Stimulated activated CD4-positive, alpha-beta T cell treated with anti-CD3 and anti-CD28 coated beads, Interleukin-4, amount 100 ng/mL, for 4 hours (primary cell): ENCODE measurements at regions not wholly inside any gene's neighbourhood (a gene's known extent, or its start where the extent isn't known, plus 50 kb on each side); places are given as distances from the start of the nearest gene placed in this dataset.

Experiments
- DNase-seq, 2 experiments: peaks; one replicate each; pipeline ENCODE4 v3.0.0-alpha.2; 2020

- no peak for DNase-seq
These were observed 134.6 kb upstream of the DPYD start for GRCh38 chr1:98055457-98055856.

GRCh38 chr1:98054786-98055185, 134.0 kb upstream of the DPYD start:
- no peak for DNase-seq

GRCh38 chr1:98054367-98054701, 133.5 kb upstream of the DPYD start:
- no peak for DNase-seq

GRCh38 chr1:98053471-98054366, 132.9 kb upstream of the DPYD start:
- peak; percentile 28 to 64 for DNase-seq

GRCh38 chr1:98051065-98051675, 130.3 kb upstream of the DPYD start:
- DNase-seq = peak; percentile 56 to 59

GRCh38 chr1:98049370-98050135, 128.7 kb upstream of the DPYD start:
- DNase-seq = no peak

GRCh38 chr1:98048751-98049325, 128.0 kb upstream of the DPYD start:
- DNase-seq = no peak

- peak; percentile 45 to 61 for DNase-seq
These were observed 127.4 kb upstream of the DPYD start for GRCh38 chr1:98048244-98048643.

GRCh38 chr1:98047171-98047570, 126.3 kb upstream of the DPYD start:
- no peak for DNase-seq

GRCh38 chr1:98045767-98046641, 125.2 kb upstream of the DPYD start:
- peak in 1 of 2 experiments; percentile 14 for DNase-seq

- no peak for DNase-seq
These were observed 124.5 kb upstream of the DPYD start for GRCh38 chr1:98045211-98045766.

GRCh38 chr1:98044766-98045165, 123.9 kb upstream of the DPYD start:
- DNase-seq = no peak

- no peak for DNase-seq
These were observed 123.3 kb upstream of the DPYD start for GRCh38 chr1:98044071-98044697.

- DNase-seq = no peak
These were observed 114.8 kb upstream of the DPYD start for GRCh38 chr1:98035602-98036002.

GRCh38 chr1:98034505-98034904, 113.7 kb upstream of the DPYD start:
- no peak for DNase-seq

GRCh38 chr1:98032958-98033357, 112.1 kb upstream of the DPYD start:
- DNase-seq = no peak

- DNase-seq = no peak
These were observed 110.1 kb upstream of the DPYD start for GRCh38 chr1:98030976-98031375.

- DNase-seq = no peak
These were observed 109.6 kb upstream of the DPYD start for GRCh38 chr1:98030483-98030882.

- no peak for DNase-seq
These were observed 108.0 kb upstream of the DPYD start for GRCh38 chr1:98028800-98029199.

GRCh38 chr1:98027103-98027705, 106.4 kb upstream of the DPYD start:
- no peak for DNase-seq

GRCh38 chr1:98025858-98026257, 105.0 kb upstream of the DPYD start:
- DNase-seq = no peak
